OCI-LY7 (cell line): ENCODE measurements at regions not wholly inside any gene's neighbourhood (a gene's known extent, or its start where the extent isn't known, plus 50 kb on each side); places are given as distances from the start of the nearest gene placed in this dataset.
A peak's percentile ranks its signal among the peaks of the same experiment; 100 is the strongest.

Experiments
- BruUV-seq: library from RNA; stranded (reverse); fragments of 400-500 nt; replicated peaks from 2 replicates; lab custom pipeline; 2021; lab: Mats Ljungman, UMichigan
- CTCF ChIA-PET: fragments of 300-600 bp; sonication (Branson Sonifier 250); formaldehyde crosslinking; loops from one replicate; lab custom pipeline; 2022; ENCODE audit warnings: antibody characterized with exemption; ENCODE audit not compliant: unreplicated experiment; lab: Charles Lee
- POLR2A ChIA-PET: fragments of 300-600 bp; sonication (Branson Sonifier 250); formaldehyde crosslinking; loops from one replicate; lab custom pipeline; 2022; ENCODE audit warnings: antibody characterized with exemption; lab: Charles Lee
- DNase-seq: peaks from one replicate; pipeline ENCODE4 v3.0.0-alpha.2; 2015; ENCODE audit warnings: low spot score
- H2AFZ ChIP-seq: fragments of 200-600 bp; sonication (generic), shearing (Covaris generic); 2 replicates; pipeline ENCODE4 v1.6.1; 2014; ENCODE audit warnings: mild to moderate bottlenecking, antibody characterized with exemption, low read length, moderate library complexity
- H3K27ac ChIP-seq: fragments of 200-600 bp; sonication (generic); 2 replicates; pipeline ENCODE4 v1.5.1; 2014; ENCODE audit warnings: mixed run types, low read depth, mild to moderate bottlenecking, moderate library complexity, low read length, inconsistent platforms; ENCODE audit not compliant: poor library complexity, severe bottlenecking
- H3K36me3 ChIP-seq: fragments of 200-600 bp; sonication (generic); 2 replicates; pipeline ENCODE4 v1.6.1; 2014; ENCODE audit warnings: mild to moderate bottlenecking, antibody characterized with exemption, low read length, moderate library complexity, mixed read lengths; ENCODE audit not compliant: insufficient read depth
- H3K4me1 ChIP-seq: fragments of 200-600 bp; sonication (generic); 2 replicates; pipeline ENCODE4 v1.5.1; 2014; ENCODE audit warnings: mild to moderate bottlenecking, low read length; ENCODE audit not compliant: insufficient read depth, poor library complexity, severe bottlenecking
- H3K4me2 ChIP-seq: fragments of 200-600 bp; sonication (generic); 2 replicates; pipeline ENCODE4 v1.6.1; 2014; ENCODE audit warnings: mild to moderate bottlenecking, low read length
- H3K4me3 ChIP-seq: fragments of 200-600 bp; sonication (generic); 2 replicates; pipeline ENCODE4 v1.5.1; 2014; ENCODE audit warnings: mild to moderate bottlenecking, low read depth, low read length; ENCODE audit not compliant: poor library complexity, severe bottlenecking
- H3K79me2 ChIP-seq: fragments of 200-600 bp; sonication (generic); 2 replicates; pipeline ENCODE4 v1.6.1; 2016; ENCODE audit warnings: low read depth, mild to moderate bottlenecking, low read length, moderate library complexity, mixed read lengths; ENCODE audit not compliant: insufficient read depth
- H3K9me2 ChIP-seq: fragments of 200-600 bp; sonication (generic); 2 replicates; pipeline ENCODE4 v1.6.1; 2016; ENCODE audit warnings: mild to moderate bottlenecking, low read length, mixed read lengths; ENCODE audit not compliant: insufficient read depth
- H3K9me3 ChIP-seq: fragments of 200-600 bp; sonication (generic); 2 replicates; pipeline ENCODE4 v1.6.1; 2014; ENCODE audit warnings: mild to moderate bottlenecking, mixed run types, low read length, mixed read lengths
- H4K20me1 ChIP-seq: fragments of 200-600 bp; sonication (generic); 2 replicates; pipeline ENCODE4 v1.6.1; 2014; ENCODE audit warnings: mild to moderate bottlenecking, antibody characterized with exemption, low read length, moderate library complexity, mixed read lengths; ENCODE audit not compliant: insufficient read depth
- EZH2phosphoT487 ChIP-seq: fragments of 200-600 bp; sonication (generic); IDR thresholded peaks from 2 replicates; pipeline ENCODE4 v1.6.1; 2018; ENCODE audit warnings: low read depth, borderline replicate concordance, mild to moderate bottlenecking, mixed run types, antibody characterized with exemption, low read length, moderate library complexity, mixed read lengths
- intact Hi-C: fragments of 100-400 bp; cut with micrococcal nuclease; formaldehyde crosslinking; loops from one replicate; pipeline ENCODE4 v1.10.0; 2022; ENCODE audit not compliant: unreplicated experiment
- TF ChIP-seq, protein P1 (sequence below): fragments of 200-600 bp; sonication (generic); conservative IDR thresholded peaks from 2 replicates; pipeline ENCODE4 v1.5.1; 2014; ENCODE audit warnings: mild to moderate bottlenecking, antibody characterized with exemption, low read length, moderate library complexity, mixed read lengths

DNA sequence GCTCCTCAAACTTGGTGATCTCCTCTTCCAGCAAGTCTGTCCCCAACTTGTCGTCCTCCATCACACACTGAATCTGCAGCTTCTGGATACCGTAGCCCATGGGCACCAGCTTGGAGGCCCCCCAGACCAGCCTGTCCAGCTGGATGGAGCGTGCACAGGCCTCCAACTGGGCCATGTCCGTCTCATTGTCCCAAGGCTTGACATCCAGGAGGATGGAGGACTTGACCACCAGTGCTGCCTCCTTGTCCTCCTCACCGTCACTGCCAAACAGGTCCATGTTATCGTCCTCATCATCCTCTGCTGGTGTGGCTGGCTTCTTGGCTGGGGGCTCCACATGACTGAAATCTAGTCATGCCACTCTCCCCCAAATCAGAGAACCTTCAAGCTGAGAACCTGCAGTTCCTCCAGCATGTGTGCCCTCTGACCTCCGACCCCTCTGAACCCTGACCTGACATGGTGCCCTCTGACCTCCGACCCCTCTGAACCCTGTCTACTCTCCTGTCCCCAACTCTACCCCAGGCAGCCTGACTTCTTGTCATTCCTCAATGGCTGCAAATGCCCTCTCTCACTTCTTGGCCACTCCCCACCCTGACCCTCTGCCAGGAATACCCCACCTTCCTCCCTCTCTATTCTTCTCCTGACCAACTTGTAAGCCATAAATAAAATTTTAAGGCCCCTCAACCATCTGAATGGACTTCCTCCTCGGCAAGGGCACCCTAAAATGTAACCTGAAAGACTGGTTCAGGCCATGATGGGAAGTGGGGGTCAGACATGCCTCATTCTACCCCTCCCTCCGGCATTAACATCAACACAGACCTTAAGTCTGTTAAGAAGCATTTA lies 275.7 kb upstream of the C1orf174 start:
- no peak for DNase-seq
- TF ChIP-seq EZH2phosphoT487: no peak
- TF ChIP-seq, protein P1, sequence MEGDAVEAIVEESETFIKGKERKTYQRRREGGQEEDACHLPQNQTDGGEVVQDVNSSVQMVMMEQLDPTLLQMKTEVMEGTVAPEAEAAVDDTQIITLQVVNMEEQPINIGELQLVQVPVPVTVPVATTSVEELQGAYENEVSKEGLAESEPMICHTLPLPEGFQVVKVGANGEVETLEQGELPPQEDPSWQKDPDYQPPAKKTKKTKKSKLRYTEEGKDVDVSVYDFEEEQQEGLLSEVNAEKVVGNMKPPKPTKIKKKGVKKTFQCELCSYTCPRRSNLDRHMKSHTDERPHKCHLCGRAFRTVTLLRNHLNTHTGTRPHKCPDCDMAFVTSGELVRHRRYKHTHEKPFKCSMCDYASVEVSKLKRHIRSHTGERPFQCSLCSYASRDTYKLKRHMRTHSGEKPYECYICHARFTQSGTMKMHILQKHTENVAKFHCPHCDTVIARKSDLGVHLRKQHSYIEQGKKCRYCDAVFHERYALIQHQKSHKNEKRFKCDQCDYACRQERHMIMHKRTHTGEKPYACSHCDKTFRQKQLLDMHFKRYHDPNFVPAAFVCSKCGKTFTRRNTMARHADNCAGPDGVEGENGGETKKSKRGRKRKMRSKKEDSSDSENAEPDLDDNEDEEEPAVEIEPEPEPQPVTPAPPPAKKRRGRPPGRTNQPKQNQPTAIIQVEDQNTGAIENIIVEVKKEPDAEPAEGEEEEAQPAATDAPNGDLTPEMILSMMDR: no peak
- no peaks in the 10 kb centered on the region for H3K9me2 ChIP-seq
- H3K4me3 ChIP-seq: no peak overlapping the region
- no peaks in the 10 kb centered on the region for H3K79me2 ChIP-seq
- intact Hi-C loops: loop anchor here (2.0 to 10.0 kb wide), 4 partner anchors 128 to 249 kb away; no protein-coding TSS in a partner anchor
- peaks cover 23% of the 10 kb centered on the region for H3K4me1 ChIP-seq
- no peaks in the 10 kb centered on the region for H3K9me3 ChIP-seq
- H4K20me1 ChIP-seq: no peaks in the 10 kb centered on the region
- ChIA-PET CTCF (no interaction called here), POLR2A (interaction anchor here (0.7 kb wide), 1 partner anchor 253 kb away, joined by 3 read pairs; no protein-coding TSS in a partner anchor)
- H3K4me2 ChIP-seq: no peak overlapping the region
- no peak overlapping the region for H2AFZ ChIP-seq
- no TSS peak for BruUV-seq
- no peak overlapping the region for H3K27ac ChIP-seq
- no peaks in the 10 kb centered on the region for H3K36me3 ChIP-seq

DNA sequence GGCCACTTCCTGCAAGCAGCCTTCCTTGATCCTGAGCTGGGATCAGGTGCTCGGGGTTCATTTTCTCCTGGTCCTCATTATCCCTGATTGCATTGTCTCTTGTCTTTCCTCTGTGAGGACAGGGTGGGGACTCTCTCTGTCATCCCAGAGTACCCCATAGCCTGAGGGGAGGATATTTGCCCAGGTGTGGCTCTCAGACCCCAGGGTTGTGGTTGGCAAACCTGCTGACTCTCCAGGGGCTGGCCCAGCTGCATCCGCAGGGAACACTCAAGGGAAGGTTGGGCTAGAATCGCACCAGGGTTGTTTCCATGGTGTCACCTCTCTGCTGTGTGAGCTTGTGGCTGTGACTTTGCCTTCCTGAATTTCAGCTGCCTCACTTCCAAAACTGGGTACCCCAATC lies 276.8 kb upstream of the C1orf174 start:
- no TSS peak for BruUV-seq
- POLR2A ChIA-PET: no interaction called here

More for the DNA sequence above, 276.8 kb upstream of the C1orf174 start:
- no peak overlapping the region for H3K4me3 ChIP-seq
- peak; percentile 39 for DNase-seq
- H3K4me2 ChIP-seq: no peak overlapping the region
- H3K9me3 ChIP-seq: no peaks in the 10 kb centered on the region
- peak overlapping the region; percentile 91; the same call in 1 of the 2 replicates for H2AFZ ChIP-seq
- H3K27ac ChIP-seq: no peak overlapping the region
- peaks cover 23% of the 10 kb centered on the region for H3K4me1 ChIP-seq
- no peaks in the 10 kb centered on the region for H4K20me1 ChIP-seq
- H3K79me2 ChIP-seq: no peaks in the 10 kb centered on the region
- no peak for TF ChIP-seq EZH2phosphoT487
- TF ChIP-seq, protein P1: no peak
- H3K36me3 ChIP-seq: no peaks in the 10 kb centered on the region
- intact Hi-C loops: loop anchor here (1.0 to 10.0 kb wide), 5 partner anchors 130 to 267 kb away; no protein-coding TSS in a partner anchor
- CTCF ChIA-PET: no interaction called here
- H3K9me2 ChIP-seq: no peaks in the 10 kb centered on the region
